Endothelial cell of umbilical vein (primary cell): ENCODE measurements at regions not wholly inside any gene's neighbourhood (a gene's known extent, or its start where the extent isn't known, plus 50 kb on each side); places are given as distances from the start of the nearest gene placed in this dataset.

Experiments used
- BruUV-seq: library from RNA; stranded (reverse); fragments of 400-500 nt; replicated peaks from 2 replicates; lab custom pipeline; 2021; lab: Mats Ljungman, UMichigan
- CTCF ChIA-PET: fragments of 300-600, 350-600 bp; sonication (Branson Sonifier 250); formaldehyde crosslinking; loops from one replicate; lab custom pipeline; 2021; ENCODE audit warnings: antibody characterized with exemption, inconsistent platforms; lab: Charles Lee
- POLR2A ChIA-PET: fragments of 300-600, 350-600 bp; sonication (Branson Sonifier 250); formaldehyde crosslinking; loops from one replicate; lab custom pipeline; 2021; ENCODE audit warnings: antibody characterized with exemption, inconsistent platforms; lab: Charles Lee
- DNase-seq: peaks from one replicate; pipeline ENCODE4 v3.0.0-alpha.2; 2011; ENCODE audit warnings: low read depth, low spot score
- FAIRE-seq: peaks from 2 replicates; lab custom pipeline; 2011; peaks lifted over from hg19 to GRCh38; lab: Jason Lieb, UNC
- H2AFZ ChIP-seq: 2 replicates; pipeline ENCODE4 v1.6.0; 2012; ENCODE audit warnings: low read depth, low read length, control low read depth, inconsistent platforms
- H3K27ac ChIP-seq: 2 replicates; pipeline ENCODE4 v1.5.1; 2011; ENCODE audit warnings: low read depth, mild to moderate bottlenecking, control low read depth, low read length, moderate library complexity; ENCODE audit not compliant: insufficient read depth
- H3K27me3 ChIP-seq, 2 experiments: 2 replicates each; pipeline versions ENCODE4 v1.6.0 to v1.6.1; 2011; ENCODE audit warnings: low read length in 2 of 2, mixed read lengths in 1 of 2; ENCODE audit not compliant: control insufficient read depth in 2 of 2, insufficient read depth in 2 of 2
- H3K36me3 ChIP-seq, 2 experiments: 2 replicates in 1 of 2; 3 replicates in 1 of 2; pipeline ENCODE4 v1.5.1; 2011; ENCODE audit warnings: low read length in 2 of 2, mild to moderate bottlenecking in 1 of 2, moderate library complexity in 1 of 2; ENCODE audit not compliant: control insufficient read depth in 2 of 2, insufficient read depth in 2 of 2; ENCODE audit errors: extremely low read depth in 1 of 2
- H3K4me1 ChIP-seq: 3 replicates; pipeline ENCODE4 v1.5.1; 2011; ENCODE audit warnings: mild to moderate bottlenecking, low read length; ENCODE audit not compliant: control insufficient read depth, insufficient read depth; ENCODE audit errors: extremely low read depth
- H3K4me2 ChIP-seq: 2 replicates; pipeline ENCODE4 v1.6.1; 2011; ENCODE audit warnings: low read length, control low read depth, mixed read lengths; ENCODE audit not compliant: insufficient read depth
- H3K4me3 ChIP-seq, 3 experiments: fragments of 200-600 bp in 1 of 3; sonication (generic), shearing (Covaris generic) in 1 of 3; replicated peaks in 1 of 3; 2 replicates each; pipeline ENCODE4 v1.5.1; 2011 to 2016; ENCODE audit warnings: control low read depth in 3 of 3, low read length in 3 of 3, mild to moderate bottlenecking in 2 of 3, inconsistent platforms in 1 of 3, low read depth in 1 of 3, moderate library complexity in 1 of 3; ENCODE audit not compliant: insufficient read depth in 1 of 3
- H3K79me2 ChIP-seq: 2 replicates; pipeline ENCODE4 v1.6.0; 2012; ENCODE audit warnings: low read length, inconsistent platforms; ENCODE audit not compliant: control insufficient read depth, insufficient read depth
- H3K9ac ChIP-seq: replicated peaks from 2 replicates; pipeline ENCODE3; 2011; ENCODE audit warnings: low read length, control low read depth; ENCODE audit not compliant: insufficient read depth; ENCODE audit errors: extremely low read depth
- H3K9me1 ChIP-seq: replicated peaks from 3 replicates; pipeline ENCODE4 v1.6.0; 2011; ENCODE audit warnings: mild to moderate bottlenecking, low read length; ENCODE audit not compliant: control insufficient read depth, insufficient read depth; ENCODE audit errors: extremely low read depth
- H3K9me3 ChIP-seq: replicated peaks from 2 replicates; pipeline ENCODE4 v1.5.1; 2012; ENCODE audit warnings: low read length, inconsistent platforms; ENCODE audit not compliant: control insufficient read depth, insufficient read depth
- H4K20me1 ChIP-seq: replicated peaks from 2 replicates; pipeline ENCODE3; 2011; ENCODE audit warnings: mild to moderate bottlenecking, low read length; ENCODE audit not compliant: control insufficient read depth, insufficient read depth; ENCODE audit errors: extremely low read depth
- EZH2 ChIP-seq: IDR thresholded peaks from 2 replicates; pipeline ENCODE4 v1.6.1; 2012; ENCODE audit warnings: borderline replicate concordance, low read depth, mild to moderate bottlenecking, moderate library complexity, low read length, inconsistent platforms; ENCODE audit not compliant: severe bottlenecking
- FOS ChIP-seq: IDR thresholded peaks from 2 replicates; pipeline ENCODE4 v1.6.1; 2011; ENCODE audit warnings: mild to moderate bottlenecking, low read length, moderate library complexity, borderline replicate concordance; ENCODE audit not compliant: insufficient read depth
- GATA2 ChIP-seq: IDR thresholded peaks from 2 replicates; pipeline ENCODE4 v1.7.0; 2011; ENCODE audit warnings: low read depth, mild to moderate bottlenecking, moderate library complexity, mixed read lengths, low read length; ENCODE audit not compliant: insufficient read length, insufficient read depth
- JUN ChIP-seq: IDR thresholded peaks from 2 replicates; pipeline ENCODE4 v1.6.1; 2011; ENCODE audit warnings: borderline replicate concordance, low read depth; ENCODE audit not compliant: insufficient read length, insufficient read depth
- MAX ChIP-seq: IDR thresholded peaks from 2 replicates; pipeline ENCODE4 v1.6.1; 2011; ENCODE audit not compliant: insufficient read depth, insufficient read length
- MYC ChIP-seq: IDR thresholded peaks from one replicate; pipeline ENCODE4 v1.6.1; 2011; ENCODE audit warnings: mild to moderate bottlenecking, low read depth, low read length
- POLR2A ChIP-seq: IDR thresholded peaks from 2 replicates; pipeline ENCODE4 v1.6.1; 2012; ENCODE audit warnings: low read depth, mild to moderate bottlenecking, control low read depth, low read length
- POLR2AphosphoS5 ChIP-seq: IDR thresholded peaks from 2 replicates; pipeline ENCODE4 v1.6.1; 2012; ENCODE audit warnings: low read depth, mild to moderate bottlenecking, control low read depth, low read length, moderate library complexity; ENCODE audit not compliant: insufficient read depth
- dilution Hi-C: fragments of 300-500 bp; cut with MboI; formaldehyde crosslinking; loops from one replicate; pipeline ENCODE4 v1.15.0; 2019; ENCODE audit warnings: low sequenced_read_pairs; ENCODE audit not compliant: extremely low pct_ligation_motif_present
- intact Hi-C: fragments of 100-400 bp; cut with micrococcal nuclease; formaldehyde crosslinking; loops from one replicate; pipeline ENCODE4 v1.10.0; 2022
- TF ChIP-seq, protein P1 (sequence below), 2 donors: IDR thresholded peaks; 1 replicate in 1 of 2; 2 replicates in 1 of 2; pipeline ENCODE4 v1.5.1; 2011; ENCODE audit warnings: low read length in 2 of 2, mild to moderate bottlenecking in 2 of 2, moderate library complexity in 2 of 2, control low read depth in 1 of 2, inconsistent platforms in 1 of 2, low read depth in 1 of 2; ENCODE audit not compliant: insufficient read depth in 1 of 2; ENCODE audit errors: extremely low read depth in 1 of 2

GRCh38 chr13:99722338-99722818 is 221.1 kb downstream of the TM9SF2 start:
- no peaks in the 10 kb centered on the region for H3K9me3 ChIP-seq
- no peak for FAIRE-seq
- H3K4me3 ChIP-seq = no peak overlapping the region
- DNase-seq = no peak
- intact Hi-C loops = no loop called here
- no peaks in the 10 kb centered on the region for H3K27me3 ChIP-seq
- H2AFZ ChIP-seq = no peak overlapping the region
- H4K20me1 ChIP-seq = no peaks in the 10 kb centered on the region
- CTCF ChIA-PET = interaction anchor here (1.5 kb wide), 1 partner anchor 35 kb away, joined by 5 read pairs; no protein-coding TSS in a partner anchor
- no peaks in the 10 kb centered on the region for H3K4me1 ChIP-seq
- POLR2A ChIA-PET = no interaction called here
- no peak overlapping the region for H3K27ac ChIP-seq
- no peaks in the 10 kb centered on the region for H3K9me1 ChIP-seq
- TF ChIP-seq GATA2 (no peak), MYC (no peak), POLR2AphosphoS5 (no peak), JUN (no peak), MAX (no peak), POLR2A (no peak), FOS (no peak), EZH2 (no peak)
- TF ChIP-seq, protein P1, sequence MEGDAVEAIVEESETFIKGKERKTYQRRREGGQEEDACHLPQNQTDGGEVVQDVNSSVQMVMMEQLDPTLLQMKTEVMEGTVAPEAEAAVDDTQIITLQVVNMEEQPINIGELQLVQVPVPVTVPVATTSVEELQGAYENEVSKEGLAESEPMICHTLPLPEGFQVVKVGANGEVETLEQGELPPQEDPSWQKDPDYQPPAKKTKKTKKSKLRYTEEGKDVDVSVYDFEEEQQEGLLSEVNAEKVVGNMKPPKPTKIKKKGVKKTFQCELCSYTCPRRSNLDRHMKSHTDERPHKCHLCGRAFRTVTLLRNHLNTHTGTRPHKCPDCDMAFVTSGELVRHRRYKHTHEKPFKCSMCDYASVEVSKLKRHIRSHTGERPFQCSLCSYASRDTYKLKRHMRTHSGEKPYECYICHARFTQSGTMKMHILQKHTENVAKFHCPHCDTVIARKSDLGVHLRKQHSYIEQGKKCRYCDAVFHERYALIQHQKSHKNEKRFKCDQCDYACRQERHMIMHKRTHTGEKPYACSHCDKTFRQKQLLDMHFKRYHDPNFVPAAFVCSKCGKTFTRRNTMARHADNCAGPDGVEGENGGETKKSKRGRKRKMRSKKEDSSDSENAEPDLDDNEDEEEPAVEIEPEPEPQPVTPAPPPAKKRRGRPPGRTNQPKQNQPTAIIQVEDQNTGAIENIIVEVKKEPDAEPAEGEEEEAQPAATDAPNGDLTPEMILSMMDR (IDR thresholded peaks at IDR 0.05; ENCODE audit: extremely low read depth in 1 of 2, insufficient read depth in 1 of 2, low read depth in 1 of 2, low read length in 2 of 2) = no peak
- BruUV-seq = no TSS peak
- no peak overlapping the region for H3K4me2 ChIP-seq
- dilution Hi-C loops = no loop called here
- H3K9ac ChIP-seq = no peak overlapping the region
- no peaks in the 10 kb centered on the region for H3K36me3 ChIP-seq
- no peaks in the 10 kb centered on the region for H3K79me2 ChIP-seq
